ENCODE measurements at regions not wholly inside any gene's neighbourhood (a gene's known extent, or its start where the extent isn't known, plus 50 kb on each side); places are given as distances from the start of the nearest gene placed in this dataset.

GRCh38 chr16:66298571-66299120 lies 67.8 kb upstream of the CDH5 start:
- Histone ChIP-seq H3K4me2 (ENCODE audit: low read length) (no peak overlapping the region), H2AFZ (ENCODE audit: low read depth, low read length, poor library complexity, severe bottlenecking) (no peak overlapping the region), H3K4me1 (ENCODE audit: control insufficient read depth in 1 of 2, insufficient read depth in 2 of 2, low read length in 2 of 2) (no peaks in the 10 kb centered on the region), H3K79me2 (ENCODE audit: insufficient read depth, low read length) (no peaks in the 10 kb centered on the region), H3K9ac (ENCODE audit: low read length) (no peak overlapping the region), H3K36me3 (ENCODE audit: control insufficient read depth in 1 of 2, insufficient read depth in 2 of 2, low read length in 2 of 2) (no peaks in the 10 kb centered on the region), H3K4me3 (replicated peaks in 1 of 2; ENCODE audit: low read depth in 1 of 2, low read length in 2 of 2) (no peak overlapping the region), H3K27me3 (ENCODE audit: insufficient read depth, low read length) (peaks cover 54% of the 10 kb centered on the region), H3K27ac (ENCODE audit: low read depth, low read length) (no peak overlapping the region), H4K20me1 (ENCODE audit: insufficient read depth) (no peaks in the 10 kb centered on the region), H3K9me2 (ENCODE audit: insufficient read depth) (no peaks in the 10 kb centered on the region), H3K9me3 (ENCODE audit: control insufficient read depth in 1 of 2, insufficient read depth in 1 of 2, low read depth in 1 of 2, low read length in 2 of 2) (no peaks in the 10 kb centered on the region)
- no TSS peak for BruUV-seq (replicated peaks)
- RAD21 ChIA-PET (ENCODE audit: low non-redundant PET in 1 of 2, low total read pairs in 2 of 2, uncharacterized antibody in 2 of 2, unreplicated experiment in 2 of 2): no interaction called here
- ATAC-seq (no peak), DNase-seq (ENCODE audit: low read depth, low spot score) (no peak)
- intact Hi-C loops (cut with micrococcal nuclease): no loop called here
- no peak for TF ChIP-seq CBX3 (IDR thresholded peaks at IDR 0.05; ENCODE audit: low read depth)
- no peak for TF ChIP-seq ZBTB33 (IDR thresholded peaks at IDR 0.05; ENCODE audit: extremely low read depth, insufficient replicate concordance, low read length)
- no peak for TF ChIP-seq POLR2AphosphoS5 (IDR thresholded peaks at IDR 0.05; ENCODE audit: low read depth, low read length)
- no peak for TF ChIP-seq RAD21 (IDR thresholded peaks at IDR 0.05; ENCODE audit: low read depth)
- no peak for TF ChIP-seq SRF (IDR thresholded peaks at IDR 0.05; ENCODE audit: low read depth)
- TF ChIP-seq ZNF274 (IDR thresholded peaks at IDR 0.05; ENCODE audit: low read depth, low read length): no peak
- TF ChIP-seq ELF1 (IDR thresholded peaks at IDR 0.05; ENCODE audit: borderline replicate concordance, low read depth): no peak
- TF ChIP-seq, protein P1, sequence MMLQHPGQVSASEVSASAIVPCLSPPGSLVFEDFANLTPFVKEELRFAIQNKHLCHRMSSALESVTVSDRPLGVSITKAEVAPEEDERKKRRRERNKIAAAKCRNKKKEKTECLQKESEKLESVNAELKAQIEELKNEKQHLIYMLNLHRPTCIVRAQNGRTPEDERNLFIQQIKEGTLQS (IDR thresholded peaks at IDR 0.05): no peak
- no peak for TF ChIP-seq POLR2A (IDR thresholded peaks at IDR 0.05; ENCODE audit: borderline replicate concordance, extremely low read depth, insufficient read depth, insufficient read length)
- TF ChIP-seq ZFX (IDR thresholded peaks at IDR 0.05): no peak
- TF ChIP-seq CEBPB (IDR thresholded peaks at IDR 0.05; ENCODE audit: low read depth): no peak
- TF ChIP-seq SP1 (IDR thresholded peaks at IDR 0.05; ENCODE audit: low read depth): no peak
- no peak for TF ChIP-seq CTCF (IDR thresholded peaks at IDR 0.05 in 2 of 3, conservative IDR thresholded peaks at IDR 0.05 in 1 of 3; ENCODE audit: borderline replicate concordance in 1 of 3, insufficient read depth in 1 of 3, low read depth in 2 of 3, low read length in 2 of 3)
- TF ChIP-seq SIN3A (IDR thresholded peaks at IDR 0.05; ENCODE audit: low read depth): no peak
- TF ChIP-seq REST (IDR thresholded peaks at IDR 0.05; ENCODE audit: low read depth): no peak
- TF ChIP-seq YY1 (IDR thresholded peaks at IDR 0.05; ENCODE audit: extremely low read depth, insufficient replicate concordance, low read depth, low read length): no peak
- no peak for TF ChIP-seq EZH2 (IDR thresholded peaks at IDR 0.05)
- TF ChIP-seq FOSL1 (IDR thresholded peaks at IDR 0.05; ENCODE audit: low read depth): no peak
- no peak for TF ChIP-seq EZH2phosphoT487 (IDR thresholded peaks at IDR 0.05; ENCODE audit: borderline replicate concordance)
- no peak for TF ChIP-seq EGR1 (IDR thresholded peaks at IDR 0.05; ENCODE audit: low read depth)
- CTCF ChIA-PET: no interaction called here
- POLR2A ChIA-PET: no interaction called here
